Transverse colon (tissue), 4 donors: ENCODE measurements at regions not wholly inside any gene's neighbourhood (a gene's known extent, or its start where the extent isn't known, plus 50 kb on each side); places are given as distances from the start of the nearest gene placed in this dataset.

ENCODE experiments used
- DNase-seq: peaks from one replicate; pipeline ENCODE4 v3.0.0-alpha.2; 2019
- H3K27ac ChIP-seq, 4 donors: fragments of 200-600 bp; sonication (generic); 2 replicates each; pipeline ENCODE4 v1.5.1; 2016 to 2018; ENCODE audit warnings: inconsistent platforms in 4 of 4
- H3K27me3 ChIP-seq: fragments of 200-600 bp; sonication (generic); 2 replicates; pipeline ENCODE4 v1.5.1; 2017; ENCODE audit warnings: inconsistent platforms
- H3K36me3 ChIP-seq, 4 donors: fragments of 200-600 bp; sonication (generic); 2 replicates each; pipeline ENCODE4 v1.5.1; 2017 to 2019; ENCODE audit warnings: inconsistent platforms in 4 of 4
- H3K4me1 ChIP-seq, 4 donors: fragments of 200-600 bp; sonication (generic); 2 replicates each; pipeline ENCODE4 v1.5.1; 2017 to 2020; ENCODE audit warnings: inconsistent platforms in 4 of 4
- H3K4me3 ChIP-seq, 4 donors: fragments of 200-600 bp; sonication (generic); 1 replicate in 1 of 4; 2 replicates in 3 of 4; pipeline versions ENCODE4 v1.5.1 to v1.6.1; 2017 to 2019; ENCODE audit warnings: inconsistent platforms in 4 of 4
- H3K9me3 ChIP-seq, 2 donors: fragments of 200-600 bp; sonication (generic); 2 replicates each; pipeline ENCODE4 v1.5.1; 2017 to 2019; ENCODE audit warnings: inconsistent platforms in 2 of 2
- EP300 ChIP-seq: sonication (generic); formaldehyde crosslinking; IDR thresholded peaks from one replicate; pipeline ENCODE4 v1.6.1; 2017; ENCODE audit warnings: antibody characterized with exemption, low read depth
- POLR2A ChIP-seq: fragments of 450-650 bp; IDR thresholded peaks from one replicate; pipeline ENCODE4 v1.6.1; 2016; ENCODE audit warnings: antibody characterized with exemption, mild to moderate bottlenecking, moderate library complexity
- POLR2AphosphoS5 ChIP-seq, 3 donors: sonication (generic); formaldehyde crosslinking; IDR thresholded peaks; one replicate each; pipeline ENCODE4 v1.6.1; 2016; ENCODE audit warnings: antibody characterized with exemption in 3 of 3
- WGBS, 2 donors: methylation state at CpG; one replicate each; pipeline ENCODE4 v1.1.5; 2018; ENCODE audit warnings: low coverage in 1 of 2; 5-methylcytosine and 5-hydroxymethylcytosine counted together
- in situ Hi-C, 4 donors: fragments of 200-750 bp; cut with MboI; loops; one replicate each; pipeline versions ENCODE4 v1.15.0 to v1.15.1; 2017; ENCODE audit warnings: low sequenced_read_pairs in 3 of 4, low pct_ligation_motif_present in 1 of 4, low pct_unique_long_range_greater_than_20kb in 1 of 4
- intact Hi-C: fragments of 100-400 bp; cut with DNase I; formaldehyde crosslinking; loops from one replicate; pipeline ENCODE4 v1.15.1; 2023; ENCODE audit warnings: low total_unique reads
- TF ChIP-seq, protein P1 (sequence below), 5 experiments: fragments of 200-600 bp in 3 of 5; fragments of 450-650 bp in 2 of 5; sonication (generic) in 3 of 5; IDR thresholded peaks; 1 replicate in 2 of 5; 2 replicates in 3 of 5; pipeline ENCODE4 v1.5.1; 2016 to 2017; ENCODE audit warnings: antibody characterized with exemption in 5 of 5, inconsistent platforms in 3 of 5, mild to moderate bottlenecking in 2 of 5, moderate library complexity in 1 of 5

DNA sequence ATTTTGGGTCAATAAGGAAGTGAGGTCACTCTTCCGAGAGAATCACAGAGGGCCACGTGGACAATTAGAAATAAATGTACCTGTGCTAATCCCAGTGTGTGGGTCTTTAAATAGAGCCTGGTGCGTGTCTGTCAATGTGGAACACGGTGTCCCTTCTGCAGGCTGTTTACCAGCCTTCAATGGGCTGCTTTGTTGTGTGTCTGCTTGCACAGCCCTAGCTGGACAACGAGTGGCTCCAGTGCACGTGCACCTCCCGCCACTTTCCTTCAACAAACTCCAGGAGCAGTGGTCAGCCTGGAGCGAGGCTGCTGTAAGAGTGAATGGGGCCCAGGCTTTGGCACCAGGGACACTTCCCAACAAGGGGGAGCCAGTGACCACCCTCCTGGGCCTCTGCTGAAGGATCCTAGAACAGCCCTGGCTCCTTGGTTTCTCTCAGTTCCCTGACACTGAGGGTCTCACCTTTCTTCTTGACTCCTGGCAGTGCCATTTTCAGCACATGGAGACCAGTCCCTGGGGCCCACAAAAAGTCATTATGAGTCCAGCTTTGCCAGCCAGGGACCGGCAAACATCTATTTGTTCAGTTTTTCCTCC is 76.1 kb downstream of the ISG20 start:
- no peak overlapping the region for H3K4me3 ChIP-seq
- no peak overlapping the region for H3K27ac ChIP-seq
- in situ Hi-C loops (no loop called here), intact Hi-C loops (no loop called here)
- H3K36me3 ChIP-seq = no peaks in the 10 kb centered on the region
- H3K9me3 ChIP-seq = no peaks in the 10 kb centered on the region
- H3K4me1 ChIP-seq = no peaks in the 10 kb centered on the region
- DNase-seq = no peak
- 40 to 75% methylated on average over 5 to 9 of the region's 9 CpGs for WGBS, 2 donors
- peaks cover 14% of the 10 kb centered on the region for H3K27me3 ChIP-seq
- TF ChIP-seq POLR2AphosphoS5 (IDR thresholded peaks at IDR 0.05) (no peak), EP300 (no peak), POLR2A (no peak)
- TF ChIP-seq, protein P1, sequence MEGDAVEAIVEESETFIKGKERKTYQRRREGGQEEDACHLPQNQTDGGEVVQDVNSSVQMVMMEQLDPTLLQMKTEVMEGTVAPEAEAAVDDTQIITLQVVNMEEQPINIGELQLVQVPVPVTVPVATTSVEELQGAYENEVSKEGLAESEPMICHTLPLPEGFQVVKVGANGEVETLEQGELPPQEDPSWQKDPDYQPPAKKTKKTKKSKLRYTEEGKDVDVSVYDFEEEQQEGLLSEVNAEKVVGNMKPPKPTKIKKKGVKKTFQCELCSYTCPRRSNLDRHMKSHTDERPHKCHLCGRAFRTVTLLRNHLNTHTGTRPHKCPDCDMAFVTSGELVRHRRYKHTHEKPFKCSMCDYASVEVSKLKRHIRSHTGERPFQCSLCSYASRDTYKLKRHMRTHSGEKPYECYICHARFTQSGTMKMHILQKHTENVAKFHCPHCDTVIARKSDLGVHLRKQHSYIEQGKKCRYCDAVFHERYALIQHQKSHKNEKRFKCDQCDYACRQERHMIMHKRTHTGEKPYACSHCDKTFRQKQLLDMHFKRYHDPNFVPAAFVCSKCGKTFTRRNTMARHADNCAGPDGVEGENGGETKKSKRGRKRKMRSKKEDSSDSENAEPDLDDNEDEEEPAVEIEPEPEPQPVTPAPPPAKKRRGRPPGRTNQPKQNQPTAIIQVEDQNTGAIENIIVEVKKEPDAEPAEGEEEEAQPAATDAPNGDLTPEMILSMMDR (IDR thresholded peaks at IDR 0.05) = no peak

- in situ Hi-C loops (no loop called here), intact Hi-C loops (no loop called here)
- Histone ChIP-seq H3K36me3 (no peaks in the 10 kb centered on the region), H3K4me1 (no peaks in the 10 kb centered on the region), H3K9me3 (no peaks in the 10 kb centered on the region), H3K27ac (no peak overlapping the region), H3K27me3 (peaks cover 9% of the 10 kb centered on the region), H3K4me3 (no peak overlapping the region)
- WGBS, 2 donors = 79 to 81% methylated on average over 6 to 20 of the region's 20 CpGs
- TF ChIP-seq POLR2AphosphoS5 (IDR thresholded peaks at IDR 0.05) = no peak
- TF ChIP-seq POLR2A = no peak
- TF ChIP-seq, protein P1 (IDR thresholded peaks at IDR 0.05) = no peak
- TF ChIP-seq EP300 = no peak
- DNase-seq = no peak
These were observed 77.9 kb downstream of the ISG20 start for GRCh38 chr15:88716543-88717381.

GRCh38 chr15:88717382-88718031 is 78.7 kb downstream of the ISG20 start:
- WGBS, 2 donors = 75 to 100% methylated on average over 2 to 13 of the region's 13 CpGs
- peaks cover 6% of the 10 kb centered on the region for H3K27me3 ChIP-seq
- H3K36me3 ChIP-seq = no peaks in the 10 kb centered on the region
- H3K27ac ChIP-seq = no peak overlapping the region
- H3K9me3 ChIP-seq = no peaks in the 10 kb centered on the region
- H3K4me1 ChIP-seq = no peaks in the 10 kb centered on the region
- TF ChIP-seq, protein P1 (IDR thresholded peaks at IDR 0.05) = no peak
- no peak for TF ChIP-seq POLR2AphosphoS5 (IDR thresholded peaks at IDR 0.05)
- no peak for TF ChIP-seq POLR2A
- TF ChIP-seq EP300 = no peak
- no peak overlapping the region for H3K4me3 ChIP-seq
- intact Hi-C loops = no loop called here
- in situ Hi-C loops = no loop called here
- no peak for DNase-seq

- Histone ChIP-seq H3K27ac (no peak overlapping the region), H3K4me1 (no peaks in the 10 kb centered on the region), H3K9me3 (no peaks in the 10 kb centered on the region), H3K4me3 (no peak overlapping the region), H3K36me3 (no peaks in the 10 kb centered on the region), H3K27me3 (no peaks in the 10 kb centered on the region)
- 78% methylated on average over 3 of the region's 3 CpGs; no CpG with 5 or more reads in 1 of the 2 donors for WGBS, 2 donors
- TF ChIP-seq EP300 (no peak), POLR2AphosphoS5 (IDR thresholded peaks at IDR 0.05) (no peak), POLR2A (no peak)
- TF ChIP-seq, protein P1 (IDR thresholded peaks at IDR 0.05) = no peak
- no peak for DNase-seq
- in situ Hi-C loops (no loop called here), intact Hi-C loops (no loop called here)
These were observed 79.9 kb downstream of the ISG20 start for GRCh38 chr15:88718731-88719130.
